Stimulated activated CD8-positive, alpha-beta memory T cell treated with anti-CD3 and anti-CD28 coated beads, Interleukin-4, amount 100 ng/mL, for 1 hour (primary cell): ENCODE measurements at regions not wholly inside any gene's neighbourhood (a gene's known extent, or its start where the extent isn't known, plus 50 kb on each side); places are given as distances from the start of the nearest gene placed in this dataset.

Experiments
- DNase-seq, 2 donors: peaks; one replicate each; pipeline ENCODE4 v3.0.0-alpha.2; 2020; ENCODE audit warnings: low read depth in 2 of 2, low spot score in 1 of 2

- no peak for DNase-seq
Observed at GRCh38 chr5:124279146-124279876, 467.1 kb downstream of the ZNF608 start.

- no peak for DNase-seq
Observed at GRCh38 chr5:124278636-124279035, 467.8 kb downstream of the ZNF608 start.

GRCh38 chr5:124277767-124278545 is 468.5 kb downstream of the ZNF608 start:
- DNase-seq, result no peak

- no peak for DNase-seq
Observed at GRCh38 chr5:124276166-124276565, 470.3 kb downstream of the ZNF608 start.

- DNase-seq, result no peak
Observed at GRCh38 chr5:124274949-124275348, 471.5 kb downstream of the ZNF608 start.

- DNase-seq, result no peak
Observed at GRCh38 chr5:124264499-124264898, 481.9 kb downstream of the ZNF608 start.

GRCh38 chr5:124263680-124264491 is 482.6 kb downstream of the ZNF608 start:
- DNase-seq, result no peak

GRCh38 chr5:124262991-124263571 is 483.4 kb downstream of the ZNF608 start:
- no peak for DNase-seq

GRCh38 chr5:124262470-124262869 is 484.0 kb downstream of the ZNF608 start:
- DNase-seq, result no peak

GRCh38 chr5:124261848-124262247 is 484.6 kb downstream of the ZNF608 start:
- no peak for DNase-seq

- DNase-seq, result no peak
Observed at GRCh38 chr5:124260921-124261515, 485.4 kb downstream of the ZNF608 start.

GRCh38 chr5:124259017-124259416 is 487.4 kb downstream of the ZNF608 start:
- no peak for DNase-seq

GRCh38 chr5:124257048-124257447 is 489.4 kb downstream of the ZNF608 start:
- DNase-seq, result no peak

GRCh38 chr5:124253203-124253810 is 493.1 kb downstream of the ZNF608 start:
- no peak for DNase-seq

- DNase-seq, result no peak
Observed at GRCh38 chr5:124252747-124253146, 493.7 kb downstream of the ZNF608 start.

- no peak for DNase-seq
Observed at GRCh38 chr5:124252191-124252638, 494.2 kb downstream of the ZNF608 start.

- no peak for DNase-seq
Observed at GRCh38 chr5:124245276-124245675, 501.2 kb downstream of the ZNF608 start.

- no peak for DNase-seq
Observed at GRCh38 chr5:124240732-124241131, 505.7 kb downstream of the ZNF608 start.

GRCh38 chr5:124239572-124239971 is 506.9 kb downstream of the ZNF608 start:
- DNase-seq, result no peak

GRCh38 chr5:124238350-124238749 is 508.1 kb downstream of the ZNF608 start:
- DNase-seq, result no peak
